Vagina (tissue), 2 donors: ENCODE measurements at regions not wholly inside any gene's neighbourhood (a gene's known extent, or its start where the extent isn't known, plus 50 kb on each side); places are given as distances from the start of the nearest gene placed in this dataset.

ENCODE experiments used
- POLR2A ChIP-seq, 2 donors: fragments of 450-650 bp; IDR thresholded peaks; one replicate each; pipeline ENCODE4 v1.6.1; 2017; ENCODE audit warnings: antibody characterized with exemption in 2 of 2, mild to moderate bottlenecking in 2 of 2, moderate library complexity in 2 of 2
- POLR2AphosphoS5 ChIP-seq, 2 donors: sonication (generic); formaldehyde crosslinking; IDR thresholded peaks; one replicate each; pipeline ENCODE4 v1.9.0; 2017; ENCODE audit warnings: antibody characterized with exemption in 2 of 2, mild to moderate bottlenecking in 2 of 2, low read depth in 1 of 2; ENCODE audit not compliant: insufficient read depth in 1 of 2
- TF ChIP-seq, protein P1 (sequence below), 3 experiments: fragments of 450-650 bp in 2 of 3; fragments of 200-600 bp in 1 of 3; sonication (generic) in 1 of 3; IDR thresholded peaks; one replicate each; pipeline ENCODE4 v1.5.1; 2017 to 2019; ENCODE audit warnings: antibody characterized with exemption in 3 of 3, mild to moderate bottlenecking in 2 of 3, moderate library complexity in 2 of 3

DNA sequence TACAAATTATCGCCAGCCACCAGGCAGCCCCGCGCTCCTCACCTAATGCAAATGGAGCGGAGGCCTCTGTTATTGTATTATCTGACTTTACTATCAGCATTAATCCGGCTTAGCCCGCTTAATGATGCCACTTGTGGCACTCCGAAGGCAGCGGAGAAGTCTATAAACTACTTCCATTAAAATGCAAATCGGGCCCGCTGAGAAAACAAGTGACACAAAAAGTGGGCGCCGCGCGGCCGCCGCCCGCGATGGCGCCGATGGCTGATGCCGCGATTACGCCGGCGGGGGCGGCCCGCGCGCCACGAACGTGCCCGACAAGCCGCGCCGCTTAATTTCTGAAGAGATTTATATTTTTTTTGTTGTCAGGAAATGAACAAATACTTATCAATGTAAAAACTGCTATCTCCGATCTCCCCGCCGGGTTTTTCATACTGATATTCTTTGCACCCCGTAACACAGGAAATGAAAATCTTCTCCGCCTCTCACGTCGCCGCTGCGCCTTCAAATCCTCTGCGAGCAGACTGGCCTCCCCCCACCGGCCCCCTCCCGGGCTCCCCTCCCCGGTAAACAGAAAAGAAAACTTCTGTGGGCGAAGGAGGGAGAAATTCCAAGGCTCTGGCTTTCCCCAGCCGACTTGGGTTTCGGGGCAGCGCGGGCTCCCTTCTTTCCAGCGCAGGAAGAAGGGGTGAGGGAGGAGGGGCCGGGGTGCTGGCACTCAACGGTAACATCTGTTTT lies 221.8 kb downstream of the INSIG2 start:
- no peak for TF ChIP-seq POLR2AphosphoS5 (IDR thresholded peaks at IDR 0.05; ENCODE audit: insufficient read depth in 1 of 2, low read depth in 1 of 2)
- TF ChIP-seq, protein P1, sequence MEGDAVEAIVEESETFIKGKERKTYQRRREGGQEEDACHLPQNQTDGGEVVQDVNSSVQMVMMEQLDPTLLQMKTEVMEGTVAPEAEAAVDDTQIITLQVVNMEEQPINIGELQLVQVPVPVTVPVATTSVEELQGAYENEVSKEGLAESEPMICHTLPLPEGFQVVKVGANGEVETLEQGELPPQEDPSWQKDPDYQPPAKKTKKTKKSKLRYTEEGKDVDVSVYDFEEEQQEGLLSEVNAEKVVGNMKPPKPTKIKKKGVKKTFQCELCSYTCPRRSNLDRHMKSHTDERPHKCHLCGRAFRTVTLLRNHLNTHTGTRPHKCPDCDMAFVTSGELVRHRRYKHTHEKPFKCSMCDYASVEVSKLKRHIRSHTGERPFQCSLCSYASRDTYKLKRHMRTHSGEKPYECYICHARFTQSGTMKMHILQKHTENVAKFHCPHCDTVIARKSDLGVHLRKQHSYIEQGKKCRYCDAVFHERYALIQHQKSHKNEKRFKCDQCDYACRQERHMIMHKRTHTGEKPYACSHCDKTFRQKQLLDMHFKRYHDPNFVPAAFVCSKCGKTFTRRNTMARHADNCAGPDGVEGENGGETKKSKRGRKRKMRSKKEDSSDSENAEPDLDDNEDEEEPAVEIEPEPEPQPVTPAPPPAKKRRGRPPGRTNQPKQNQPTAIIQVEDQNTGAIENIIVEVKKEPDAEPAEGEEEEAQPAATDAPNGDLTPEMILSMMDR (IDR thresholded peaks at IDR 0.05): no peak
- no peak for TF ChIP-seq POLR2A (IDR thresholded peaks at IDR 0.05)
